ENCODE measurements at regions not wholly inside any gene's neighbourhood (a gene's known extent, or its start where the extent isn't known, plus 50 kb on each side); places are given as distances from the start of the nearest gene placed in this dataset.

- no peak overlapping the region for H3K4me3 ChIP-seq (ENCODE audit: low read length in 2 of 2)
- DNase-seq (no peak), ATAC-seq (ENCODE audit: low FRiP score) (no peak)
- H3K27me3 ChIP-seq (ENCODE audit: control insufficient read depth in 1 of 2, insufficient read depth in 2 of 2, low read length in 1 of 2), result peaks cover 0 to 3% of the 10 kb centered on the region in 2 donors
- no peaks in the 10 kb centered on the region for H3K36me3 ChIP-seq (ENCODE audit: control insufficient read depth in 1 of 2, insufficient read depth in 2 of 2, low read length in 1 of 2)
- no peak overlapping the region for H3K27ac ChIP-seq (ENCODE audit: low read depth in 1 of 2, low read length in 2 of 2)
- intact Hi-C loops (cut with DNase I), result no loop called here
- H3K4me1 ChIP-seq (ENCODE audit: control insufficient read depth in 1 of 2, insufficient read depth in 2 of 2, low read length in 2 of 2), result no peaks in the 10 kb centered on the region
- peaks cover 9% of the 10 kb centered on the region for H3K9me3 ChIP-seq (ENCODE audit: control insufficient read depth, low read length)
- WGBS, 2 donors, result 79 to 82% methylated on average over 3 of the region's 3 CpGs
Measured at GRCh38 chr1:29433830-29434229, 197.5 kb downstream of the PTPRU start.

GRCh38 chr1:29431138-29431537 is 194.8 kb downstream of the PTPRU start:
- Histone ChIP-seq H3K9me3 (ENCODE audit: control insufficient read depth, low read length) (peaks cover 6% of the 10 kb centered on the region), H3K36me3 (ENCODE audit: control insufficient read depth in 1 of 2, insufficient read depth in 2 of 2, low read length in 1 of 2) (no peaks in the 10 kb centered on the region), H3K4me1 (ENCODE audit: control insufficient read depth in 1 of 2, insufficient read depth in 2 of 2, low read length in 2 of 2) (no peaks in the 10 kb centered on the region), H3K27me3 (ENCODE audit: control insufficient read depth in 1 of 2, insufficient read depth in 2 of 2, low read length in 1 of 2) (peaks cover 0 to 3% of the 10 kb centered on the region in 2 donors), H3K27ac (ENCODE audit: low read depth in 1 of 2, low read length in 2 of 2) (no peak overlapping the region), H3K4me3 (ENCODE audit: low read length in 2 of 2) (no peak overlapping the region)
- ATAC-seq (ENCODE audit: low FRiP score), result no peak
- intact Hi-C loops (cut with DNase I), result no loop called here
- 50 to 58% methylated on average over 3 of the region's 3 CpGs for WGBS, 2 donors
- DNase-seq, result no peak

GRCh38 chr1:29429656-29430055 is 193.3 kb downstream of the PTPRU start:
- ATAC-seq (ENCODE audit: low FRiP score), result no peak
- 64 to 75% methylated on average over 2 of the region's 2 CpGs for WGBS, 2 donors

GRCh38 chr1:29428997-29429396 is 192.7 kb downstream of the PTPRU start:
- ATAC-seq (ENCODE audit: low FRiP score), result no peak
- Histone ChIP-seq H3K27ac (ENCODE audit: low read depth in 1 of 2, low read length in 2 of 2) (no peak overlapping the region), H3K27me3 (ENCODE audit: control insufficient read depth in 1 of 2, insufficient read depth in 2 of 2, low read length in 1 of 2) (peaks cover 0 to 3% of the 10 kb centered on the region in 2 donors), H3K4me3 (ENCODE audit: low read length in 2 of 2) (no peak overlapping the region), H3K36me3 (ENCODE audit: control insufficient read depth in 1 of 2, insufficient read depth in 2 of 2, low read length in 1 of 2) (no peaks in the 10 kb centered on the region), H3K4me1 (ENCODE audit: control insufficient read depth in 1 of 2, insufficient read depth in 2 of 2, low read length in 2 of 2) (no peaks in the 10 kb centered on the region), H3K9me3 (ENCODE audit: control insufficient read depth, low read length) (peaks cover 6% of the 10 kb centered on the region)
- intact Hi-C loops (cut with DNase I), result no loop called here
- 56 to 60% methylated on average over 4 of the region's 4 CpGs for WGBS, 2 donors
- no peak for DNase-seq

More at GRCh38 chr1:29429656-29430055, 193.3 kb downstream of the PTPRU start:
- no peaks in the 10 kb centered on the region for H3K4me1 ChIP-seq (ENCODE audit: control insufficient read depth in 1 of 2, insufficient read depth in 2 of 2, low read length in 2 of 2)
- intact Hi-C loops (cut with DNase I), result no loop called here
- H3K9me3 ChIP-seq (ENCODE audit: control insufficient read depth, low read length), result peaks cover 6% of the 10 kb centered on the region
- no peak overlapping the region for H3K27ac ChIP-seq (ENCODE audit: low read depth in 1 of 2, low read length in 2 of 2)
- no peak for DNase-seq
- H3K27me3 ChIP-seq (ENCODE audit: control insufficient read depth in 1 of 2, insufficient read depth in 2 of 2, low read length in 1 of 2), result peaks cover 0 to 3% of the 10 kb centered on the region in 2 donors
- no peak overlapping the region for H3K4me3 ChIP-seq (ENCODE audit: low read length in 2 of 2)
- H3K36me3 ChIP-seq (ENCODE audit: control insufficient read depth in 1 of 2, insufficient read depth in 2 of 2, low read length in 1 of 2), result no peaks in the 10 kb centered on the region

- DNase-seq (no peak), ATAC-seq (ENCODE audit: low FRiP score) (no peak)
- Histone ChIP-seq H3K9me3 (ENCODE audit: control insufficient read depth, low read length) (peaks cover 6% of the 10 kb centered on the region), H3K27me3 (ENCODE audit: control insufficient read depth in 1 of 2, insufficient read depth in 2 of 2, low read length in 1 of 2) (peaks cover 0 to 3% of the 10 kb centered on the region in 2 donors), H3K36me3 (ENCODE audit: control insufficient read depth in 1 of 2, insufficient read depth in 2 of 2, low read length in 1 of 2) (no peaks in the 10 kb centered on the region), H3K4me1 (ENCODE audit: control insufficient read depth in 1 of 2, insufficient read depth in 2 of 2, low read length in 2 of 2) (no peaks in the 10 kb centered on the region), H3K27ac (ENCODE audit: low read depth in 1 of 2, low read length in 2 of 2) (no peak overlapping the region), H3K4me3 (ENCODE audit: low read length in 2 of 2) (no peak overlapping the region)
- 90 to 92% methylated on average over 4 of the region's 4 CpGs for WGBS, 2 donors
- intact Hi-C loops (cut with DNase I), result no loop called here
Measured at GRCh38 chr1:29428280-29428615, 191.9 kb downstream of the PTPRU start.

GRCh38 chr1:29427614-29428279 is 191.4 kb downstream of the PTPRU start:
- no peak for DNase-seq
- WGBS, 2 donors, result 89 to 90% methylated on average over 3 of the region's 3 CpGs
- Histone ChIP-seq H3K9me3 (ENCODE audit: control insufficient read depth, low read length) (peaks cover 6% of the 10 kb centered on the region), H3K4me3 (ENCODE audit: low read length in 2 of 2) (no peak overlapping the region), H3K27me3 (ENCODE audit: control insufficient read depth in 1 of 2, insufficient read depth in 2 of 2, low read length in 1 of 2) (peaks cover 0 to 3% of the 10 kb centered on the region in 2 donors), H3K4me1 (ENCODE audit: control insufficient read depth in 1 of 2, insufficient read depth in 2 of 2, low read length in 2 of 2) (no peaks in the 10 kb centered on the region), H3K27ac (ENCODE audit: low read depth in 1 of 2, low read length in 2 of 2) (no peak overlapping the region), H3K36me3 (ENCODE audit: control insufficient read depth in 1 of 2, insufficient read depth in 2 of 2, low read length in 1 of 2) (no peaks in the 10 kb centered on the region)
- intact Hi-C loops (cut with DNase I), result no loop called here
- no peak for ATAC-seq (ENCODE audit: low FRiP score)

GRCh38 chr1:29426701-29427279 is 190.5 kb downstream of the PTPRU start:
- intact Hi-C loops (cut with DNase I), result no loop called here
- 70 to 72% methylated on average over 7 of the region's 7 CpGs for WGBS, 2 donors
- DNase-seq, result no peak
- H3K9me3 ChIP-seq (ENCODE audit: control insufficient read depth, low read length), result peaks cover 6% of the 10 kb centered on the region
- H3K4me3 ChIP-seq (ENCODE audit: low read length in 2 of 2), result no peak overlapping the region
- H3K36me3 ChIP-seq (ENCODE audit: control insufficient read depth in 1 of 2, insufficient read depth in 2 of 2, low read length in 1 of 2), result no peaks in the 10 kb centered on the region
- ATAC-seq (ENCODE audit: low FRiP score), result no peak
- H3K27me3 ChIP-seq (ENCODE audit: control insufficient read depth in 1 of 2, insufficient read depth in 2 of 2, low read length in 1 of 2), result peaks cover 0 to 3% of the 10 kb centered on the region in 2 donors
- H3K27ac ChIP-seq (ENCODE audit: low read depth in 1 of 2, low read length in 2 of 2), result no peak overlapping the region
- H3K4me1 ChIP-seq (ENCODE audit: control insufficient read depth in 1 of 2, insufficient read depth in 2 of 2, low read length in 2 of 2), result no peaks in the 10 kb centered on the region

GRCh38 chr1:29425631-29426030 is 189.3 kb downstream of the PTPRU start:
- Histone ChIP-seq H3K9me3 (ENCODE audit: control insufficient read depth, low read length) (peaks cover 2% of the 10 kb centered on the region), H3K27ac (ENCODE audit: low read depth in 1 of 2, low read length in 2 of 2) (no peak overlapping the region), H3K27me3 (ENCODE audit: control insufficient read depth in 1 of 2, insufficient read depth in 2 of 2, low read length in 1 of 2) (peaks cover 0 to 2% of the 10 kb centered on the region in 2 donors), H3K36me3 (ENCODE audit: control insufficient read depth in 1 of 2, insufficient read depth in 2 of 2, low read length in 1 of 2) (no peaks in the 10 kb centered on the region), H3K4me3 (ENCODE audit: low read length in 2 of 2) (no peak overlapping the region), H3K4me1 (ENCODE audit: control insufficient read depth in 1 of 2, insufficient read depth in 2 of 2, low read length in 2 of 2) (no peaks in the 10 kb centered on the region)
- intact Hi-C loops (cut with DNase I), result no loop called here
- DNase-seq, result no peak
- ATAC-seq (ENCODE audit: low FRiP score), result no peak
- 97 to 98% methylated on average over 2 of the region's 2 CpGs for WGBS, 2 donors

GRCh38 chr1:29424266-29424665 is 187.9 kb downstream of the PTPRU start:
- 60 to 63% methylated on average over 2 of the region's 2 CpGs for WGBS, 2 donors
- no peaks in the 10 kb centered on the region for H3K27me3 ChIP-seq (ENCODE audit: control insufficient read depth in 1 of 2, insufficient read depth in 2 of 2, low read length in 1 of 2)
- ATAC-seq (ENCODE audit: low FRiP score), result no peak
- no peaks in the 10 kb centered on the region for H3K4me1 ChIP-seq (ENCODE audit: control insufficient read depth in 1 of 2, insufficient read depth in 2 of 2, low read length in 2 of 2)
- no peak overlapping the region for H3K27ac ChIP-seq (ENCODE audit: low read depth in 1 of 2, low read length in 2 of 2)
- no peak overlapping the region for H3K4me3 ChIP-seq (ENCODE audit: low read length in 2 of 2)
- intact Hi-C loops (cut with DNase I), result no loop called here
- H3K9me3 ChIP-seq (ENCODE audit: control insufficient read depth, low read length), result no peaks in the 10 kb centered on the region
- no peak for DNase-seq
- H3K36me3 ChIP-seq (ENCODE audit: control insufficient read depth in 1 of 2, insufficient read depth in 2 of 2, low read length in 1 of 2), result no peaks in the 10 kb centered on the region

All from aorta (tissue), 5 donors.